ENCODE measurements at regions not wholly inside any gene's neighbourhood (a gene's known extent, or its start where the extent isn't known, plus 50 kb on each side); places are given as distances from the start of the nearest gene placed in this dataset.

DNA sequence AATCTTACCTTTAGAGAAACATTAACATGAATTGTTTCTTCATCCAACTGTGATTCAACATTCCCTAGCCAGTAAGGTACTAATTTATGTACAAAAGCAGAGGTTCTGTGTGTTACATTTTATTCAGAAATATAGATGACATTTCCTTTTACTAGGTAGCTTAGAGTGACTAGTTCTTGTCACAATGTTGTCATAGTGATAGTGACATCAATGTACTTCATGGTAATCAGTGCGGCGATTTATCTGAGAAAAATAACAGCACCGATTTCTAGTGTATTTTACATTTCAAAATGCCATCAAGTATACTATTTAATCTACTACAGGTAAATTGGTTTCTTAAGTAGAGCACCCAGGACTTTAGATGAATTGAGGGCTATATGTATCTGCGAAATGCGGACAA, 72.1 kb upstream of the DGKB start:
- H2AK5ac ChIP-seq (ENCODE audit: low read depth, low read length): no peak overlapping the region
- WGBS, 2 experiments (ENCODE audit: extremely low coverage in 2 of 2, insufficient read length in 1 of 2): no CpG with 5 or more reads among the region's 5 CpGs
- no TSS peak for BruUV-seq (replicated peaks)

More for the DNA sequence above, 72.1 kb upstream of the DGKB start:
- Histone ChIP-seq H3K4me3 (ENCODE audit: insufficient read depth, low read depth, low read length) (no peak overlapping the region), H3K4ac (ENCODE audit: low read depth, low read length) (no peak overlapping the region), H2BK15ac (ENCODE audit: low read depth, low read length) (no peak overlapping the region), H3K14ac (replicated peaks; ENCODE audit: low read depth, low read length) (no peak overlapping the region), H3K27me3 (ENCODE audit: control insufficient read depth, insufficient read depth, low read length) (no peaks in the 10 kb centered on the region), H4K5ac (ENCODE audit: low read depth, low read length) (no peak overlapping the region), H3K79me1 (ENCODE audit: low read depth in 1 of 2, low read length in 2 of 2) (no peaks in the 10 kb centered on the region), H4K8ac (ENCODE audit: low read depth in 2 of 2, low read length in 2 of 2) (no peak overlapping the region), H2BK20ac (ENCODE audit: low read depth, low read length) (no peak overlapping the region), H4K91ac (ENCODE audit: insufficient read depth, low read depth, low read length) (no peak overlapping the region), H2AK9ac (replicated peaks; ENCODE audit: low read depth, low read length, poor library complexity) (no peak overlapping the region), H3K4me2 (ENCODE audit: low read depth, low read length) (no peak overlapping the region), H2BK5ac (ENCODE audit: low read depth, low read length, poor library complexity, severe bottlenecking) (no peak overlapping the region), H3K9me3 (ENCODE audit: control insufficient read depth, insufficient read depth, low read length) (no peaks in the 10 kb centered on the region; the same call in 1 of the 2 replicates), H3K36me3 (ENCODE audit: control insufficient read depth, insufficient read depth, low read length) (no peaks in the 10 kb centered on the region), H3K9ac (ENCODE audit: low read depth, low read length) (no peak overlapping the region), H2AFZ (replicated peaks; ENCODE audit: low read length, poor library complexity) (no peak overlapping the region), H3K18ac (ENCODE audit: low read depth, low read length) (no peak overlapping the region), H3K27ac (ENCODE audit: insufficient read depth, low read length) (no peak overlapping the region), H3K23ac (ENCODE audit: low read depth, low read length) (no peak overlapping the region), H2BK120ac (ENCODE audit: low read depth, low read length) (no peak overlapping the region), H3K4me1 (ENCODE audit: control insufficient read depth, insufficient read depth, low read length) (no peaks in the 10 kb centered on the region), H3K9me1 (ENCODE audit: insufficient read depth, low read length) (no peaks in the 10 kb centered on the region), H3K56ac (ENCODE audit: extremely low read depth, insufficient read depth, low read length) (no peak overlapping the region), H4K20me1 (ENCODE audit: insufficient read depth, low read length) (no peaks in the 10 kb centered on the region)
- dilution Hi-C loops (cut with HindIII; ENCODE audit: low sequenced_read_pairs, unreplicated experiment) (no loop called here), in situ Hi-C loops (cut with MboI; ENCODE audit: low sequenced_read_pairs) (no loop called here), intact Hi-C loops (cut with micrococcal nuclease) (no loop called here)
- TF ChIP-seq MXI1 (IDR thresholded peaks at IDR 0.05; ENCODE audit: borderline replicate concordance, low read depth, low read length): no peak
- TF ChIP-seq CHD1 (IDR thresholded peaks at IDR 0.05; ENCODE audit: low read depth, low read length): no peak
- TF ChIP-seq RCOR1 (IDR thresholded peaks at IDR 0.05; ENCODE audit: insufficient replicate concordance, low read length): no peak
- TF ChIP-seq, protein P1, sequence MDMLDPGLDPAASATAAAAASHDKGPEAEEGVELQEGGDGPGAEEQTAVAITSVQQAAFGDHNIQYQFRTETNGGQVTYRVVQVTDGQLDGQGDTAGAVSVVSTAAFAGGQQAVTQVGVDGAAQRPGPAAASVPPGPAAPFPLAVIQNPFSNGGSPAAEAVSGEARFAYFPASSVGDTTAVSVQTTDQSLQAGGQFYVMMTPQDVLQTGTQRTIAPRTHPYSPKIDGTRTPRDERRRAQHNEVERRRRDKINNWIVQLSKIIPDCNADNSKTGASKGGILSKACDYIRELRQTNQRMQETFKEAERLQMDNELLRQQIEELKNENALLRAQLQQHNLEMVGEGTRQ (IDR thresholded peaks at IDR 0.05; ENCODE audit: low read depth, low read length): no peak
- no peak for TF ChIP-seq CEBPB (IDR thresholded peaks at IDR 0.05; ENCODE audit: low read depth, low read length)
- TF ChIP-seq MAZ (IDR thresholded peaks at IDR 0.05; ENCODE audit: borderline replicate concordance, low read depth, low read length): no peak
- no peak for TF ChIP-seq POLR2A (IDR thresholded peaks at IDR 0.05; ENCODE audit: low read depth, low read length)
- no peak for TF ChIP-seq NFE2L2 (IDR thresholded peaks at IDR 0.05; ENCODE audit: low read depth, low read length)
- TF ChIP-seq FOS (IDR thresholded peaks at IDR 0.05; ENCODE audit: low read depth, low read length): no peak
- TF ChIP-seq BHLHE40 (IDR thresholded peaks at IDR 0.05; ENCODE audit: low read depth, low read length): no peak
- no peak for TF ChIP-seq SMC3 (IDR thresholded peaks at IDR 0.05; ENCODE audit: low read depth, low read length)
- TF ChIP-seq, protein P2, sequence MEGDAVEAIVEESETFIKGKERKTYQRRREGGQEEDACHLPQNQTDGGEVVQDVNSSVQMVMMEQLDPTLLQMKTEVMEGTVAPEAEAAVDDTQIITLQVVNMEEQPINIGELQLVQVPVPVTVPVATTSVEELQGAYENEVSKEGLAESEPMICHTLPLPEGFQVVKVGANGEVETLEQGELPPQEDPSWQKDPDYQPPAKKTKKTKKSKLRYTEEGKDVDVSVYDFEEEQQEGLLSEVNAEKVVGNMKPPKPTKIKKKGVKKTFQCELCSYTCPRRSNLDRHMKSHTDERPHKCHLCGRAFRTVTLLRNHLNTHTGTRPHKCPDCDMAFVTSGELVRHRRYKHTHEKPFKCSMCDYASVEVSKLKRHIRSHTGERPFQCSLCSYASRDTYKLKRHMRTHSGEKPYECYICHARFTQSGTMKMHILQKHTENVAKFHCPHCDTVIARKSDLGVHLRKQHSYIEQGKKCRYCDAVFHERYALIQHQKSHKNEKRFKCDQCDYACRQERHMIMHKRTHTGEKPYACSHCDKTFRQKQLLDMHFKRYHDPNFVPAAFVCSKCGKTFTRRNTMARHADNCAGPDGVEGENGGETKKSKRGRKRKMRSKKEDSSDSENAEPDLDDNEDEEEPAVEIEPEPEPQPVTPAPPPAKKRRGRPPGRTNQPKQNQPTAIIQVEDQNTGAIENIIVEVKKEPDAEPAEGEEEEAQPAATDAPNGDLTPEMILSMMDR (conservative IDR thresholded peaks at IDR 0.05; ENCODE audit: low read depth, low read length): no peak
- TF ChIP-seq MAFK (IDR thresholded peaks at IDR 0.05; ENCODE audit: low read depth, low read length): no peak
- no peak for ATAC-seq (ENCODE audit: low read depth)
- DNase-seq: no peak
- POLR2A ChIA-PET (ENCODE audit: unreplicated experiment): no interaction called here
- CTCF ChIA-PET: no interaction called here

Measured in IMR-90 (cell line).